Upper lobe of right lung (tissue), 1 donor: ENCODE measurements at regions not wholly inside any gene's neighbourhood (a gene's known extent, or its start where the extent isn't known, plus 50 kb on each side); places are given as distances from the start of the nearest gene placed in this dataset.

Experiments
- ATAC-seq: fragments of 200-7000 bp; cut with Tn5 transposase; one replicate; pipeline ENCODE4 v1.9.1; 2020; ENCODE audit warnings: mild to moderate bottlenecking, moderate library complexity
- DNase-seq: peaks from one replicate; pipeline ENCODE4 v3.0.0-alpha.2; 2020
- H3K27ac ChIP-seq: fragments of 200-600 bp; one replicate; pipeline ENCODE4 v1.8.0; 2022
- H3K27me3 ChIP-seq: fragments of 200-600 bp; one replicate; pipeline ENCODE4 v1.8.0; 2022; ENCODE audit warnings: mild to moderate bottlenecking
- H3K36me3 ChIP-seq: fragments of 200-600 bp; one replicate; pipeline ENCODE4 v1.8.0; 2022
- H3K4me1 ChIP-seq: fragments of 200-600 bp; one replicate; pipeline ENCODE4 v1.8.0; 2022
- H3K4me3 ChIP-seq: fragments of 200-600 bp; one replicate; pipeline ENCODE4 v1.8.0; 2022; ENCODE audit warnings: mild to moderate bottlenecking
- H3K9me3 ChIP-seq: fragments of 200-600 bp; one replicate; pipeline ENCODE4 v1.8.0; 2022
- intact Hi-C: fragments of 100-400 bp; cut with DNase I; formaldehyde crosslinking; loops from one replicate; pipeline ENCODE4 v1.11.0; 2022
- TF ChIP-seq, protein P1 (sequence below): fragments of 200-600 bp; IDR thresholded peaks from one replicate; pipeline ENCODE4 v1.8.0; 2022; ENCODE audit warnings: antibody characterized with exemption
- donor health status: DM: no; HTN: yes; CAD: no; lungs with severe emphysema.

DNA sequence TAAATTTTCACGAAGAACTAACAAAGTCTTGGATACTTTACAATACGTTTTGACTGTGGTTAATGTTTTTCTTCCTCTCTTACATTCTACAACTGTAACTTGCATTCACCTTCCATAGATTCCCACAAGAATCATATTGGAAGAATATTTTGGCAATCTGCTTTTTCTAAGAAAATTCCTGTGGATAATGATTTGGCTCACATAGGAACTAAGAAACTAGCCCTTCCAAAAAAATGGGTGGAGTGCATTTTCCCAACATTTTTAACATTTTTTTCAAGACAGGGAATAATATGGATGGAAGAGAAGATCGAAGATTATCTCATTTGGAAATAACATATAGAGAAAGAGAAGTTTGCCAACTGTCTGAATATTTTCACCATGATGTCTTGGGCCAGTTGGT lies 256.9 kb upstream of the POU2AF2 start:
- DNase-seq (no peak), ATAC-seq (no peak)
- H3K27me3 ChIP-seq, result no peaks in the 10 kb centered on the region
- H3K27ac ChIP-seq, result no peak overlapping the region
- TF ChIP-seq, protein P1, sequence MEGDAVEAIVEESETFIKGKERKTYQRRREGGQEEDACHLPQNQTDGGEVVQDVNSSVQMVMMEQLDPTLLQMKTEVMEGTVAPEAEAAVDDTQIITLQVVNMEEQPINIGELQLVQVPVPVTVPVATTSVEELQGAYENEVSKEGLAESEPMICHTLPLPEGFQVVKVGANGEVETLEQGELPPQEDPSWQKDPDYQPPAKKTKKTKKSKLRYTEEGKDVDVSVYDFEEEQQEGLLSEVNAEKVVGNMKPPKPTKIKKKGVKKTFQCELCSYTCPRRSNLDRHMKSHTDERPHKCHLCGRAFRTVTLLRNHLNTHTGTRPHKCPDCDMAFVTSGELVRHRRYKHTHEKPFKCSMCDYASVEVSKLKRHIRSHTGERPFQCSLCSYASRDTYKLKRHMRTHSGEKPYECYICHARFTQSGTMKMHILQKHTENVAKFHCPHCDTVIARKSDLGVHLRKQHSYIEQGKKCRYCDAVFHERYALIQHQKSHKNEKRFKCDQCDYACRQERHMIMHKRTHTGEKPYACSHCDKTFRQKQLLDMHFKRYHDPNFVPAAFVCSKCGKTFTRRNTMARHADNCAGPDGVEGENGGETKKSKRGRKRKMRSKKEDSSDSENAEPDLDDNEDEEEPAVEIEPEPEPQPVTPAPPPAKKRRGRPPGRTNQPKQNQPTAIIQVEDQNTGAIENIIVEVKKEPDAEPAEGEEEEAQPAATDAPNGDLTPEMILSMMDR, result no peak
- H3K9me3 ChIP-seq, result no peaks in the 10 kb centered on the region
- peaks cover 13% of the 10 kb centered on the region for H3K4me1 ChIP-seq
- no peaks in the 10 kb centered on the region for H3K36me3 ChIP-seq
- no peak overlapping the region for H3K4me3 ChIP-seq
- intact Hi-C loops, result no loop called here

DNA sequence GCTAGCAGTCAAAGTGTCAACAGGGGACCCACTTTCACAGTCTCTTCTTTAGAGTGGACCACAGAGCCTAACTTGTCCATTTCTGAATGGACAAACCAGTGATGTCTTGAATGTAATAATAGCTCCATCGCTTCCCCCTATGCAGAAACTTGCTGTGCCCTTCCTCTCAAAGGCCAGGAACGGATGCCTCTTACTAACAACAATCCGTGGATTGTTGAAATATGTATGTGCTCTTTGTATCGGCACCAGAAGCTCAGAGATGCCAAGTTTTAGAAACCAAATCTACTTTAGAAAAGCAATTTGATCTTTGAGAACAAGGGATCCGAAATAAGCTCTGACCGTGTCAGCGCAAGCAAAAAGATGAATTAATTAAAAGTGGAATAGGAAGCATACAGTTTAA lies 259.5 kb upstream of the POU2AF2 start:
- Histone ChIP-seq H3K4me3 (no peak overlapping the region), H3K36me3 (no peaks in the 10 kb centered on the region), H3K9me3 (no peaks in the 10 kb centered on the region), H3K4me1 (peaks cover 3% of the 10 kb centered on the region), H3K27me3 (no peaks in the 10 kb centered on the region), H3K27ac (no peak overlapping the region)
- no peak for DNase-seq
- ATAC-seq, result no peak
- intact Hi-C loops, result no loop called here
- TF ChIP-seq, protein P1, result no peak

DNA sequence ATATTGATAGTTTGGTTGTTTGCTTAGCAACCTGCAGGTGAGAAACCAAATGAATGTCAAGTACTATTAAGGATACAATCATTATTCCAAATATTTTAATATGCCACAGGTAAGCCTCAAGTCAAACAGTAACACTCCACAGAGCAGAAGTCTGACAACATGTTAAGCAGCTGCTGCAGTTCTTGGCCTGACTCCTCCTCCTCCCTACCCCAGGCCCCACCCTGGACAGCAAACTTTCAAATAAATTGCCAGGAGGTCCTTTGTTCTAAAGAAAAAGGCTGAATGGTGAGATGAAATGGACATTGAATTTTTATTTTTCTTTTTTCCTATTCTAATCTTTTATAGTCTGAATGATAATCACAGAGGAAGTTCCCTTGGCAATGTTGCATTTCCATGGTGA lies 260.0 kb upstream of the POU2AF2 start:
- Histone ChIP-seq H3K9me3 (no peaks in the 10 kb centered on the region), H3K4me1 (peaks cover 3% of the 10 kb centered on the region), H3K4me3 (no peak overlapping the region), H3K27ac (no peak overlapping the region), H3K27me3 (no peaks in the 10 kb centered on the region), H3K36me3 (no peaks in the 10 kb centered on the region)
- DNase-seq (no peak), ATAC-seq (no peak)
- TF ChIP-seq, protein P1, result no peak
- intact Hi-C loops, result no loop called here

DNA sequence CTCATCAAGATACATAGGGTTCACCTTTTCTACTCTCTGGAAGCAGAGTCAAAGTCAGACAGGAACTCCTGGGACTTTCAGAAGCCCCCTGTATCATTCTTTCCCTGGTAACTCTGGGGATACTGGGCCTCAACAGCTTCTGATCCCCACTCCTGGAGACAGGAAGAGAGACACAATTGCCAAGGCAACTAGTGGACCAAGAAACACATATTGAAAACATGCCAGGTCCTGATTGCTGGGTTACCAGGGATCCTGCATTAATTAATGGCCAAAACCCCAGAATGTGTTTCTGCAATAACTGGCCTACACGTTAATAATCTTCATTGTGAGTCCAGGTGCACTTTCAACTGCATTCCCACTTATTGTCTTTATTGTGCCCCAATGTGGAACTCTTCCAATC lies 260.8 kb upstream of the POU2AF2 start:
- H3K4me3 ChIP-seq, result no peak overlapping the region
- DNase-seq, result no peak
- H3K27ac ChIP-seq, result no peak overlapping the region
- H3K4me1 ChIP-seq, result no peaks in the 10 kb centered on the region
- ATAC-seq, result no peak
- TF ChIP-seq, protein P1, result no peak
- intact Hi-C loops, result no loop called here
- H3K36me3 ChIP-seq, result no peaks in the 10 kb centered on the region
- H3K27me3 ChIP-seq, result no peaks in the 10 kb centered on the region
- H3K9me3 ChIP-seq, result no peaks in the 10 kb centered on the region

DNA sequence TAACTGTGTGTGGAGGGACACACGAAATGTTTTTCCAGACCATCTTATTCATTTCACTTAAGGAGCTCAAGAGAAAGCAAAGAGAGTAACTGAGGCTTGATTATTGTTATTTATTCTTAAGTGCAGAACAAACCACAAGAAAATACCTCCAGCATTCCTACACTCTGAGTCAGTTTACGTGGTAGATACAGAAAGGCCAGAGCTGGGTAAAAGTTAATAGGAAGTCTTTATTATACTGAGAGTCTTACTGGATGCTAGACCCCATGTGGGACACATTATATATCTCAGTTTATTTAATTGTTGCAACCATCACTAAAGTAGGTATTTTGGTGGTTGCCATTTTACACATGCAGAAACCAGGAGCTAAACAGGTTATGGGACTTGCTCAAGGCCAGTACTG lies 261.4 kb upstream of the POU2AF2 start:
- intact Hi-C loops, result no loop called here
- H3K27ac ChIP-seq, result no peak overlapping the region
- no peak overlapping the region for H3K4me3 ChIP-seq
- H3K27me3 ChIP-seq, result no peaks in the 10 kb centered on the region
- DNase-seq (no peak), ATAC-seq (no peak)
- H3K4me1 ChIP-seq, result no peaks in the 10 kb centered on the region
- TF ChIP-seq, protein P1, result no peak
- no peaks in the 10 kb centered on the region for H3K36me3 ChIP-seq
- no peaks in the 10 kb centered on the region for H3K9me3 ChIP-seq

DNA sequence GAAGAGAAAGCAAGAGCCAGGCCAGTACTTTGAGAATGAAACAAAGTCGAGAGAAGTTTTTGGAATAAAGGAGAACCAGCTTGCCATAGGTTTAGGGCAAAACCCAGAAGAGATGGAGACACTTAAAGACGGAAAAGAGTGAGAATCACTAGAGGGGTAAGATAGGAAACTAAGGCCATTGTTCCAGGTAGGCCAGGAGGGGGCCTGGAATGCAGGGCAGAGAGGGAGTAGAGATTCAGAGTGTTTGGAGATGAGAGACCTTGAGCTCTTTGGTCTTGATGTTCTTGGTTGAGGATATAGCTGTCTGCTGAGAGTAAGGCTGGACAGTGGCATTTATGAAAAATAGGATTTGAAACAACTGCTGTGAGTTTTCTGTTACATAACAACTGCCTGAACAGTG lies 263.3 kb upstream of the POU2AF2 start:
- Histone ChIP-seq H3K36me3 (no peaks in the 10 kb centered on the region), H3K4me3 (no peak overlapping the region), H3K9me3 (no peaks in the 10 kb centered on the region), H3K27ac (no peak overlapping the region), H3K4me1 (no peaks in the 10 kb centered on the region), H3K27me3 (no peaks in the 10 kb centered on the region)
- ATAC-seq, result no peak
- TF ChIP-seq, protein P1, result no peak
- DNase-seq, result no peak
- intact Hi-C loops, result no loop called here
